Activated naive CD8-positive, alpha-beta T cell treated with anti-CD3 and anti-CD28 coated beads, Interleukin-2, amount 10 ng/mL, durations not matched to agents 7 days and 5 days (primary cell): ENCODE measurements at regions not wholly inside any gene's neighbourhood (a gene's known extent, or its start where the extent isn't known, plus 50 kb on each side); places are given as distances from the start of the nearest gene placed in this dataset.
"Not testable (repeated sequence)": the region's sequence is repeated elsewhere in the genome, so short reads cannot be mapped to it uniquely, and the experiment has no call there.

Source experiments
- ATAC-seq: fragments of 150-1000 bp; cut with Tn5 transposase; one replicate; pipeline ENCODE4 v1.10.0; 2021; ENCODE audit warnings: low read depth, moderate library complexity
- POLR2A ChIA-PET: fragments of 350-600 bp; sonication (Branson Sonifier 250); formaldehyde crosslinking; loops from one replicate; lab custom pipeline; 2021; ENCODE audit warnings: antibody characterized with exemption; lab: Charles Lee
- DNase-seq: peaks from one replicate; pipeline ENCODE4 v3.0.0; 2021
- H3K27ac Mint-ChIP-seq: one replicate; pipeline ENCODE4 v1.8.0; 2022; ENCODE audit warnings: mild to moderate bottlenecking, mixed read lengths
- H3K27me3 Mint-ChIP-seq: one replicate; pipeline ENCODE4 v1.8.0; 2022; ENCODE audit warnings: mild to moderate bottlenecking, moderate library complexity, mixed read lengths
- H3K36me3 Mint-ChIP-seq: one replicate; pipeline ENCODE4 v1.8.0; 2021; ENCODE audit warnings: mild to moderate bottlenecking, mixed read lengths
- H3K4me1 Mint-ChIP-seq: one replicate; pipeline ENCODE4 v1.8.0; 2021; ENCODE audit warnings: mixed read lengths
- H3K4me3 Mint-ChIP-seq: one replicate; pipeline ENCODE4 v1.8.0; 2022; ENCODE audit warnings: mild to moderate bottlenecking, moderate library complexity, mixed read lengths
- H3K9me3 Mint-ChIP-seq: one replicate; pipeline ENCODE4 v1.8.0; 2021; ENCODE audit warnings: mixed read lengths

GRCh38 chr21:18522181-18522972 is 118.8 kb upstream of the TMPRSS15 start:
- Mint-ChIP-seq H3K4me1 (no peaks in the 10 kb centered on the region), H3K27ac (no peak overlapping the region), H3K9me3 (no peaks in the 10 kb centered on the region), H3K27me3 (no peaks in the 10 kb centered on the region), H3K4me3 (no peak overlapping the region), H3K36me3 (no peaks in the 10 kb centered on the region)
- DNase-seq: no peak
- ATAC-seq: no peak
- POLR2A ChIA-PET: no interaction called here

DNA sequence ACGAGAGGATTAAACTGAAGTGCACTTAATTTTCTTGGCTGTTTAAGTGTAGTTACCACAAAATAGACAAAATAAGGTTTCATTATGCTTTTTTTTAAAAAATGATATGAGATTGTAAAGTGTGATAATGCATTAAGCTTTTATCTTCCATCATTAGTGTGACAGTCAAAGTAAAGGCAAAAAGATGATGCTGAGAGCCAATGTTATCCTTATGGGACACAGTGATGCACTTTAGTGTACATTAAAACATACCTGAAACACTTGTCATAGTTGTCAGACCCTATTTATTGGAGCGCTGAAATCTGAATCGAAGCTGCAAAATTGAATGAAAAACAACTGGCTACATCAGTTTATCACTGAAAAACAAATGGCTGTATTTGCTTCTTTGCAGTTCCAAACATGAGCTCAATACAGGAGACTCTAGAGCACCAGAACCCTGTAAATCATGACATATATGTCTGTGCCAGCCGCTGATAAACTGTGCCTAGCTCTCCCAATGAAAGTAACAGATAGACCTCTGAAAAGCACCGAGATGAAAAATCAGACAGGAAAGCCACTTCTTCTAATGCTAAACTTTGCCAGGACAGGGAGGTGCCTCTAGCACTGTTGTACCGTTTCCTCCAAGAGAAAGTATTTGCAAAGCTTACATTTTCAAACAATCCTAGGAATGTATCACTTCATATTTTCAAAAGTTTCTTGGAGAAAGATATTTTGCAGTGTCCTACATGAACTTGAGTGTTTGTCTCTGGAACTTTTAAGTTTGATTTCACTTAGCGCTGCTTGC is 120.7 kb upstream of the TMPRSS15 start:
- H3K27ac Mint-ChIP-seq: no peak overlapping the region
- POLR2A ChIA-PET: no interaction called here

DNA sequence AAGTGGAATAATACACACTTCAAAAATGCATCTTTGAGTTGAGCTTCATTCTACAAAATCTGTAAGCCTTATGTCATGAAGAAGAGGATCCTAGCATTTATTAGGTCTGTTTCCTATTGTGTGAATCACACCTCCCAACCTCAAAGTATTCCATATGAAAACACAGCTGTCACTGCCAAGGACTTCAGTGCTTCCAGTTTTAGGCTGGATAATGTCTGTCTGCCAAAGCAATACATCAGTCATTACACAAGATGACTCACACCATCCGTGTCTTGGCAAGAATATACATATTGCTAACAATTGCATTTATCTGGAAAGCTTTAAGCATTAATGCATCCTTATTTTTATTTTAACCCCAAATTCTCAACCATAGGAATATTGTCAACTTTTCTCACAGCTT is 125.7 kb upstream of the TMPRSS15 start:
- H3K9me3 Mint-ChIP-seq: peaks cover 2% of the 10 kb centered on the region
- H3K4me1 Mint-ChIP-seq: no peaks in the 10 kb centered on the region
- POLR2A ChIA-PET: no interaction called here
- DNase-seq (no peak), ATAC-seq (no peak)
- no peaks in the 10 kb centered on the region for H3K27me3 Mint-ChIP-seq
- H3K36me3 Mint-ChIP-seq: no peaks in the 10 kb centered on the region
- H3K4me3 Mint-ChIP-seq: no peak overlapping the region
- H3K27ac Mint-ChIP-seq: no peak overlapping the region

More for the DNA sequence above, 120.7 kb upstream of the TMPRSS15 start:
- ATAC-seq: no peak
- Mint-ChIP-seq H3K27me3 (no peaks in the 10 kb centered on the region), H3K4me1 (no peaks in the 10 kb centered on the region), H3K36me3 (no peaks in the 10 kb centered on the region), H3K4me3 (no peak overlapping the region), H3K9me3 (no peaks in the 10 kb centered on the region)
- DNase-seq: no peak

- ATAC-seq: no peak
- Mint-ChIP-seq H3K27ac (no peak overlapping the region), H3K4me1 (no peaks in the 10 kb centered on the region), H3K9me3 (peaks cover 2% of the 10 kb centered on the region), H3K27me3 (no peaks in the 10 kb centered on the region), H3K4me3 (no peak overlapping the region), H3K36me3 (no peaks in the 10 kb centered on the region)
- DNase-seq: no peak
- POLR2A ChIA-PET: no interaction called here
These were observed 138.5 kb upstream of the TMPRSS15 start for GRCh38 chr21:18542081-18542480.

DNA sequence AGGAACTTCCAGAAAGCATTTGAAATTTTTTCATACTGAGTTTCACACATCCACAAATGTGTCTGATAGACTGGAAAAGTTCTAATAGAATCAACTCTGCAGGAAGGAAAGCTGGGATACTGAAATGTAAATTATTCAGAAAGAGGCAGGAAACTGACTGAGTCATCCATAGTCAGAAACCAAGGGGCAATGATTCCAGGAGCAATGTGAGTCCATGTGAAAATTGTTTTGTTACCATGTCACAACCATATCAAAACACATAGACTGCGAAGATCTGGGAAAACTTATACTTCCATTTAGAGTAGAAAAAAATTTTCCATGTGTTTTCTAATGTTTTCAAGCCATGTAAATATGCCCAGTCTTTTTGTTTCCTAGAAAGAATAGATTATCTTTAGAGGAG is 142.3 kb upstream of the TMPRSS15 start:
- no peaks in the 10 kb centered on the region for H3K27me3 Mint-ChIP-seq
- POLR2A ChIA-PET: no interaction called here
- no peak for DNase-seq
- no peaks in the 10 kb centered on the region for H3K36me3 Mint-ChIP-seq
- H3K27ac Mint-ChIP-seq: no peak overlapping the region
- no peaks in the 10 kb centered on the region for H3K9me3 Mint-ChIP-seq
- ATAC-seq: no peak
- no peaks in the 10 kb centered on the region for H3K4me1 Mint-ChIP-seq
- no peak overlapping the region for H3K4me3 Mint-ChIP-seq

- Mint-ChIP-seq H3K4me1 (no peaks in the 10 kb centered on the region), H3K36me3 (no peaks in the 10 kb centered on the region), H3K27me3 (no peaks in the 10 kb centered on the region), H3K9me3 (no peaks in the 10 kb centered on the region), H3K4me3 (no peak overlapping the region), H3K27ac (no peak overlapping the region)
- no peak for DNase-seq
- POLR2A ChIA-PET: no interaction called here
- ATAC-seq: no peak
These were observed 143.8 kb upstream of the TMPRSS15 start for GRCh38 chr21:18547347-18547746.

DNA sequence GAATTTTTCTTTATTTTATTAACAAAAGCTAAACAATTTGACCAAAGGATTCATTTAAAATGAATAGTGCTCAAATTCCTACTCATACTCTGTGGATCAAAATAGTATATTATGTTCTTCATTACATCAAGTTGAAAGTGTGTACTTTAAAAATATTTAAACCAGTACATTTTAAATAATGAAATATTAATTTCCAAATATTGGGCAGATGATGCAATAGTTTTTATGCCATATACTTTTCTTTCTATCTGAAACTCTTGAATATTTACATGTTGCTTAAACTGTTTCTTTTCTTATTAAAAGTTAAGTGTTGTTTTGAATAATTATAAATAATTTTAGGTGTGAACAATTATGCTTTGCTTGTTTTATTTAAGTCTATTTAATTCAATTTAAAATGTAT is 144.7 kb upstream of the TMPRSS15 start:
- ATAC-seq (no peak), DNase-seq (no peak)
- Mint-ChIP-seq H3K27me3 (no peaks in the 10 kb centered on the region), H3K4me3 (no peak overlapping the region), H3K27ac (no peak overlapping the region), H3K4me1 (no peaks in the 10 kb centered on the region), H3K36me3 (no peaks in the 10 kb centered on the region), H3K9me3 (no peaks in the 10 kb centered on the region)
- POLR2A ChIA-PET: no interaction called here

DNA sequence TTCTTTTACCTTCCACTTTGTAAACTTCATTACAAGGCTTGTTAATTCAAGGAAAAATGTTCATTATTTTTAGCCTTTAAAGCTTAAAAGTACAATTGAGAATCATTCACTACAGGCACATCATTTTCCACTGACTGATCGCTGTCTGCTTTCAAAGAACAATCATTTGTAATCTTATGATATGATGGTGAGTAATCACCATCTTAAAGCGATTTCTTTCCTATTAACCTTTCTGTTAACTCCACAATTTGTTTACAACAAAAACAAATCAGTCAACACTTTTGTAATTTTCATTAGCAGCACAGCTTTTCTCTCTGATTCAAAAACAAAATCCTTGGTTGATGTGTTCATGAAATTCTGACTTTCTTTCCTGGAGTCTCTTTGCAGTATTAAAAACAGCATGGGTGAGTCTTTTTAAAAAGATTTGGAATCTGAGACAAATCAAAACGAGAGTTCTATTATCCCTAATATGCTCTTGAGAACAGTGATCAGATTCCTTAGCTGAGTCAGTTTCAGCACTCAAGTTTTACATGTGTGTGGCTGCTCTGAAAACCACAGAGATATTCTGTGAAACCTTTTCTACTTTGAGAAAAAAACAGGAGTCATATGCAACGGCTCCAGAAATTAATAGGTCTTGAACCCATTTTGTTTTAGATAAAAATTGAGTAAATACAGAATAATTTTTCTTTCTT is 145.8 kb upstream of the TMPRSS15 start:
- H3K4me1 Mint-ChIP-seq: no peaks in the 10 kb centered on the region
- H3K4me3 Mint-ChIP-seq: no peak overlapping the region
- POLR2A ChIA-PET: no interaction called here
- no peaks in the 10 kb centered on the region for H3K36me3 Mint-ChIP-seq
- no peak for DNase-seq
- no peaks in the 10 kb centered on the region for H3K27me3 Mint-ChIP-seq
- no peak overlapping the region for H3K27ac Mint-ChIP-seq
- no peaks in the 10 kb centered on the region for H3K9me3 Mint-ChIP-seq
- ATAC-seq: no peak

DNA sequence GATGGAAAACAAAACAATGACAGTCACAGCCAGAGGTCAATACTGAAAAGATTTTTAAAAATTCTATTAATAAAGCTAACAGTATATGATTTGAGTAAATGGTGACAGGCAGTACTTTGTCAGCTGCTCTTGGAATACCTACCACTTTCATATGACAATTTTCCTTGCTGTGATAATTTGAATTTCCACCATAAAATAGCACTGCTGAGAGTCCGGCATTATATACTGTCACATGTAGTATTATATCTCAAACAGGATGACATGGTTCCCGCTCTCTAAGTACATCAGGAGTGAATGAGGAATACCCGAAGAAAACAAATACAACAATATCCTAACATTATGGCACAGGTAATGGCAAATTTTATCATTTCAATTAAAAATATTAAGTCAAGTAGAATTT is 146.8 kb upstream of the TMPRSS15 start:
- no peak overlapping the region for H3K27ac Mint-ChIP-seq
- POLR2A ChIA-PET: no interaction called here
- no peak for ATAC-seq

GRCh38 chr21:18553786-18554185 is 150.2 kb upstream of the TMPRSS15 start:
- H3K27ac Mint-ChIP-seq: no peak overlapping the region
- DNase-seq (no peak), ATAC-seq (no peak)
- POLR2A ChIA-PET: no interaction called here
- no peak overlapping the region for H3K4me3 Mint-ChIP-seq
- no peaks in the 10 kb centered on the region for H3K4me1 Mint-ChIP-seq
- no peaks in the 10 kb centered on the region for H3K36me3 Mint-ChIP-seq
- no peaks in the 10 kb centered on the region for H3K27me3 Mint-ChIP-seq
- peaks cover 3% of the 10 kb centered on the region for H3K9me3 Mint-ChIP-seq

More for the DNA sequence above, 146.8 kb upstream of the TMPRSS15 start:
- DNase-seq: no peak
- H3K4me1 Mint-ChIP-seq: no peaks in the 10 kb centered on the region
- H3K9me3 Mint-ChIP-seq: no peaks in the 10 kb centered on the region
- no peaks in the 10 kb centered on the region for H3K27me3 Mint-ChIP-seq
- no peaks in the 10 kb centered on the region for H3K36me3 Mint-ChIP-seq
- no peak overlapping the region for H3K4me3 Mint-ChIP-seq

DNA sequence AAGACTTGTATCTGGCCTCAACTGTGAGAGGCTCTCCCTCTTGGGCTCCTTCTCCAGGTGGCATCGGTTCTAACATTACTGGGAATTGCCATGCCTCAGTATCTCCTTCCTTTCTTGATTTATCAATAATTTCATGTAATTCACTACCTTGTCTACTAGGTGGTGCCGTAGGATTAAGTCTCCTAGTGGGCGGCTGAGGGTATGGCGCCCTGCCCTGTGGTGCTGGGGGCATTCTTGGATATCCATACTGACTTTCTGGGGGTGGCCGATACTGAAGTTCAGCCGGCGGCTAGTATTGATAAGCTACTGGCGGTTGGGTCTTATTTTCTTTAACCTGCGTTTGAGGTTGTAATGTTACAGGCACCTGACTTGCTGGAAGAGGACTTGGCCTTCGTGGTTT is 164.2 kb upstream of the TMPRSS15 start:
- DNase-seq, ATAC-seq, H3K27me3 Mint-ChIP-seq, H3K4me3 Mint-ChIP-seq, POLR2A ChIA-PET, H3K9me3 Mint-ChIP-seq, H3K27ac Mint-ChIP-seq, H3K36me3 Mint-ChIP-seq, H3K4me1 Mint-ChIP-seq: not testable (repeated sequence)

GRCh38 chr21:18588001-18588662 is 184.5 kb upstream of the TMPRSS15 start:
- Mint-ChIP-seq H3K27me3 (no peaks in the 10 kb centered on the region), H3K27ac (no peak overlapping the region), H3K9me3 (peaks cover 8% of the 10 kb centered on the region), H3K4me1 (no peaks in the 10 kb centered on the region), H3K4me3 (no peak overlapping the region), H3K36me3 (no peaks in the 10 kb centered on the region)
- POLR2A ChIA-PET: interaction anchor here (0.5 kb wide), 1 partner anchor 185 kb away, joined by 3 read pairs; no protein-coding TSS in a partner anchor
- DNase-seq (no peak), ATAC-seq (no peak)

GRCh38 chr21:18601146-18601545 is 197.6 kb upstream of the TMPRSS15 start:
- H3K27ac Mint-ChIP-seq: no peak overlapping the region
- POLR2A ChIA-PET: no interaction called here

More at GRCh38 chr21:18601146-18601545, 197.6 kb upstream of the TMPRSS15 start:
- Mint-ChIP-seq H3K4me3 (no peak overlapping the region), H3K36me3 (no peaks in the 10 kb centered on the region), H3K4me1 (no peaks in the 10 kb centered on the region), H3K27me3 (no peaks in the 10 kb centered on the region), H3K9me3 (no peaks in the 10 kb centered on the region)
- ATAC-seq (no peak), DNase-seq (no peak)
